H1 (cell line): ENCODE measurements at regions not wholly inside any gene's neighbourhood (a gene's known extent, or its start where the extent isn't known, plus 50 kb on each side); places are given as distances from the start of the nearest gene placed in this dataset.

Experiments used
- CTCF ChIA-PET: fragments of 300-600 bp; sonication (Branson Sonifier 250); formaldehyde crosslinking; loops from one replicate; lab custom pipeline; 2021; ENCODE audit not compliant: partially characterized antibody; lab: Charles Lee
- POLR2A ChIA-PET: fragments of 300-600 bp; sonication (Branson Sonifier 250); formaldehyde crosslinking; loops from one replicate; lab custom pipeline; 2021; ENCODE audit warnings: inconsistent platforms; ENCODE audit not compliant: partially characterized antibody; lab: Charles Lee
- DNase-seq, 2 experiments: peaks; one replicate each; pipeline versions ENCODE4 v3.0.0 to v3.0.0-alpha.2; 2010 to 2022; ENCODE audit warnings: low spot score in 2 of 2, low read depth in 1 of 2, mixed read lengths in 1 of 2
- FAIRE-seq: peaks from 2 replicates; lab custom pipeline; 2011; peaks lifted over from hg19 to GRCh38; lab: Jason Lieb, UNC
- H2AFZ ChIP-seq: 2 replicates; pipeline ENCODE4 v1.8.1; 2012; ENCODE audit warnings: low read length, inconsistent platforms
- H2AK5ac ChIP-seq: 2 replicates; pipeline ENCODE4 v1.6.1; 2013; ENCODE audit warnings: low read depth, low read length
- H2BK120ac ChIP-seq: replicated peaks from 2 replicates; pipeline ENCODE3; 2013; ENCODE audit warnings: low read depth, low read length, inconsistent platforms
- H2BK12ac ChIP-seq: 2 replicates; pipeline ENCODE4 v1.6.1; 2013; ENCODE audit warnings: low read depth, low read length
- H2BK15ac ChIP-seq: 2 replicates; pipeline ENCODE4 v1.6.1; 2013; ENCODE audit warnings: low read length
- H2BK20ac ChIP-seq: 2 replicates; pipeline ENCODE4 v1.6.1; 2013; ENCODE audit warnings: low read length
- H2BK5ac ChIP-seq: 2 replicates; pipeline ENCODE4 v1.6.1; 2013; ENCODE audit warnings: low read depth, low read length
- H3K14ac ChIP-seq: 2 replicates; pipeline ENCODE4 v1.6.1; 2013; ENCODE audit warnings: inconsistent platforms; ENCODE audit not compliant: insufficient read length
- H3K18ac ChIP-seq: 2 replicates; pipeline ENCODE4 v1.6.1; 2013; ENCODE audit warnings: low read length; ENCODE audit errors: extremely low read depth
- H3K23ac ChIP-seq: 2 replicates; pipeline ENCODE4 v1.6.1; 2013; ENCODE audit warnings: inconsistent platforms; ENCODE audit not compliant: insufficient read length
- H3K23me2 ChIP-seq: 2 replicates; pipeline ENCODE4 v1.6.1; 2013; ENCODE audit warnings: low read depth, low read length
- H3K27ac ChIP-seq: 2 replicates; pipeline ENCODE4 v1.6.1; 2011; ENCODE audit warnings: low read depth, low read length, inconsistent platforms
- H3K27me3 ChIP-seq, 4 experiments: replicated peaks in 1 of 4; 1 replicate in 1 of 4; 2 replicates in 3 of 4; pipeline versions ENCODE4 v1.6.1 to v1.8.1; 2011 to 2013; ENCODE audit warnings: low read length in 3 of 4, mild to moderate bottlenecking in 3 of 4, inconsistent platforms in 2 of 4, mixed read lengths in 2 of 4, moderate library complexity in 1 of 4; ENCODE audit not compliant: control insufficient read depth in 3 of 4, insufficient read depth in 3 of 4; ENCODE audit errors: extremely low read depth in 1 of 4
- H3K36me3 ChIP-seq, 4 experiments: 2 replicates each; pipeline versions ENCODE4 v1.6.1 to v1.8.1; 2011 to 2013; ENCODE audit warnings: mild to moderate bottlenecking in 4 of 4, low read length in 3 of 4, moderate library complexity in 2 of 4, control low read depth in 1 of 4, inconsistent platforms in 1 of 4; ENCODE audit not compliant: insufficient read depth in 4 of 4, control insufficient read depth in 2 of 4
- H3K4ac ChIP-seq: replicated peaks from 2 replicates; pipeline ENCODE3; 2013; ENCODE audit warnings: low read length, low read depth, mixed read lengths, inconsistent platforms; ENCODE audit not compliant: insufficient read length
- H3K4me1 ChIP-seq, 4 experiments: replicated peaks in 1 of 4; 1 replicate in 1 of 4; 2 replicates in 3 of 4; pipeline versions ENCODE4 v1.6.1 to v1.8.1; 2011 to 2013; ENCODE audit warnings: low read length in 3 of 4, inconsistent platforms in 2 of 4, mixed read lengths in 1 of 4; ENCODE audit not compliant: insufficient read depth in 4 of 4, control insufficient read depth in 3 of 4
- H3K4me2 ChIP-seq, 2 experiments: 2 replicates each; pipeline versions ENCODE4 v1.6.1 to v1.8.1; 2011 to 2013; ENCODE audit warnings: low read depth in 2 of 2, low read length in 2 of 2, control low read depth in 1 of 2, inconsistent platforms in 1 of 2, mild to moderate bottlenecking in 1 of 2; ENCODE audit not compliant: insufficient read depth in 1 of 2
- H3K4me3 ChIP-seq, 4 experiments: fragments of 200-600, 300-600 bp in 1 of 4; sonication (generic), shearing (Covaris generic), sonication (Bioruptor Twin) in 1 of 4; 2 replicates each; pipeline versions ENCODE4 v1.5.1 to v1.8.1; 2011 to 2016; ENCODE audit warnings: low read length in 4 of 4, low read depth in 3 of 4, control low read depth in 2 of 4, inconsistent platforms in 2 of 4, mild to moderate bottlenecking in 2 of 4, mixed read lengths in 1 of 4, moderate library complexity in 1 of 4; ENCODE audit not compliant: insufficient read depth in 2 of 4; ENCODE audit errors: extremely low read depth in 1 of 4
- H3K56ac ChIP-seq: replicated peaks from 2 replicates; pipeline ENCODE3; 2013; ENCODE audit warnings: low read depth, mild to moderate bottlenecking, mixed read lengths, low read length, inconsistent platforms; ENCODE audit not compliant: insufficient read length
- H3K79me1 ChIP-seq: 2 replicates; pipeline ENCODE4 v1.6.1; 2013; ENCODE audit warnings: low read depth, low read length, control low read depth
- H3K79me2 ChIP-seq, 2 experiments: 2 replicates each; pipeline versions ENCODE4 v1.6.1 to v1.8.1; 2012 to 2013; ENCODE audit warnings: low read length in 2 of 2, mild to moderate bottlenecking in 2 of 2, inconsistent platforms in 1 of 2; ENCODE audit not compliant: insufficient read depth in 2 of 2, control insufficient read depth in 1 of 2
- H3K9ac ChIP-seq, 4 experiments: replicated peaks in 1 of 4; 1 replicate in 1 of 4; 2 replicates in 3 of 4; pipeline versions ENCODE4 v1.6.1 to v1.8.1; 2011 to 2013; ENCODE audit warnings: low read depth in 3 of 4, low read length in 3 of 4, control low read depth in 2 of 4, mild to moderate bottlenecking in 2 of 4, moderate library complexity in 2 of 4, inconsistent platforms in 1 of 4; ENCODE audit errors: extremely low read depth in 1 of 4
- H3K9me3 ChIP-seq, 2 experiments: 2 replicates each; pipeline versions ENCODE4 v1.6.1 to v1.8.1; 2012 to 2013; ENCODE audit warnings: mild to moderate bottlenecking in 2 of 2, moderate library complexity in 2 of 2, control low read depth in 1 of 2, inconsistent platforms in 1 of 2, low read depth in 1 of 2, low read length in 1 of 2, mixed read lengths in 1 of 2; ENCODE audit not compliant: insufficient read depth in 2 of 2
- H4K20me1 ChIP-seq, 2 experiments: replicated peaks in 1 of 2; 2 replicates each; pipeline versions ENCODE3 to v1.8.1; 2011 to 2013; ENCODE audit warnings: inconsistent platforms in 2 of 2, low read length in 2 of 2, mild to moderate bottlenecking in 1 of 2; ENCODE audit not compliant: insufficient read depth in 2 of 2, control insufficient read depth in 1 of 2
- H4K5ac ChIP-seq: 2 replicates; pipeline ENCODE4 v1.6.1; 2013; ENCODE audit warnings: low read length, low read depth, mixed read lengths, inconsistent platforms; ENCODE audit not compliant: insufficient read length
- H4K8ac ChIP-seq: 2 replicates; pipeline ENCODE4 v1.8.0; 2013; ENCODE audit warnings: mild to moderate bottlenecking, moderate library complexity, low read length, inconsistent platforms; ENCODE audit not compliant: insufficient read depth; ENCODE audit errors: extremely low read depth
- H4K91ac ChIP-seq: replicated peaks from 2 replicates; pipeline ENCODE3; 2013; ENCODE audit warnings: low read length, mixed read lengths, inconsistent platforms; ENCODE audit not compliant: insufficient read length
- CEBPB ChIP-seq: IDR thresholded peaks from 2 replicates; pipeline ENCODE4 v1.6.1; 2012; ENCODE audit warnings: low read depth, low read length
- EGR1 ChIP-seq: IDR thresholded peaks from 2 replicates; pipeline ENCODE4 v1.6.1; 2011; ENCODE audit warnings: low read depth, low read length, borderline replicate concordance
- EZH2 ChIP-seq: fragments of 200-600 bp; sonication (generic); IDR thresholded peaks from 2 replicates; pipeline ENCODE4 v1.7.1; 2012; ENCODE audit warnings: low read depth, mild to moderate bottlenecking, moderate library complexity, low read length, inconsistent platforms; ENCODE audit not compliant: severe bottlenecking
- HDAC2 ChIP-seq, 2 experiments: fragments of 300-600 bp in 1 of 2; sonication (generic) in 1 of 2; IDR thresholded peaks; 2 replicates each; pipeline ENCODE4 v1.6.1; 2011 to 2012; ENCODE audit warnings: low read depth in 2 of 2, low read length in 2 of 2, mild to moderate bottlenecking in 2 of 2, moderate library complexity in 2 of 2, borderline replicate concordance in 1 of 2, inconsistent platforms in 1 of 2
- JUN ChIP-seq: IDR thresholded peaks from 2 replicates; pipeline ENCODE4 v1.6.1; 2011; ENCODE audit warnings: low read depth, mild to moderate bottlenecking, improper control_type of control experiment, low read length
- JUND ChIP-seq: IDR thresholded peaks from 2 replicates; pipeline ENCODE4 v1.6.1; 2011; ENCODE audit warnings: mild to moderate bottlenecking, improper control_type of control experiment, low read length
- KDM1A ChIP-seq: fragments of 200-600, 300-600 bp; sonication (generic); IDR thresholded peaks from 2 replicates; pipeline ENCODE4 v1.7.1; 2016; ENCODE audit warnings: mild to moderate bottlenecking, low read length, borderline replicate concordance
- WGBS, 2 experiments: shearing (Covaris generic) in 1 of 2; methylation state at CpG; one replicate each; pipeline versions ENCODE4 v1.1.6 to v1.1.7; 2013 to 2015; ENCODE audit warnings: low lambda C conversion rate in 2 of 2, mixed read lengths in 2 of 2, inconsistent platforms in 1 of 2, low coverage in 1 of 2, missing lambda C conversion rate in 1 of 2; ENCODE audit not compliant: insufficient replicate concordance in 2 of 2, insufficient coverage in 1 of 2, insufficient read length in 1 of 2; ENCODE audit errors: extremely low coverage in 1 of 2, missing lambda C conversion rate in 1 of 2; 5-methylcytosine and 5-hydroxymethylcytosine counted together

DNA sequence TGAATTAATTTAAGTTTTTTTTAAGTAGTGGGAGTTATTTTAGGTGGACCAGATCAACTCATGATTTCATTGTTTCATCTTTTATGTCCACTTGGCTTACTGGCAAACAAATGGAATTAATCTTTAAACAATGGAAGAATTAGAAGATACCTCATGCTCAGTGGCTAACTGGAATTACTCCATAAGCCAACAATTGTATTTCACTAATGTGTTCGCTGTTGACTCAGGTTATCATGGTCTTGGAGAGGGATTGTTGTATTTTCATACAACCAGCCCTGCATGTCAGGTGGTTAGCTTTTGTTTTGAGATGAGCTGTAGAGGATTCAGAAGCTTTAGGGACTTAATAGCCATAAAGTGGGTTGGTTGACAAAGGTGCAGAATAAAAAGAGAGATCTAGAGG, 57.2 kb upstream of the HMCN1 start:
- CTCF ChIA-PET = interaction anchor here (0.6 to 1.8 kb wide), 3 partner anchors 20 to 242 kb away, joined by 3 to 6 read pairs (median 4); no protein-coding TSS in a partner anchor
- H3K27ac ChIP-seq = no peak overlapping the region
- FAIRE-seq = no peak

More for the DNA sequence above, 57.2 kb upstream of the HMCN1 start:
- H3K79me2 ChIP-seq = no peaks in the 10 kb centered on the region
- POLR2A ChIA-PET = no interaction called here
- H3K18ac ChIP-seq = no peak overlapping the region
- no peaks in the 10 kb centered on the region for H3K23me2 ChIP-seq
- H3K9me3 ChIP-seq = no peaks in the 10 kb centered on the region
- no peak overlapping the region for H2BK15ac ChIP-seq
- no peaks in the 10 kb centered on the region for H3K79me1 ChIP-seq
- H4K20me1 ChIP-seq = no peaks in the 10 kb centered on the region
- H4K8ac ChIP-seq = no peak overlapping the region
- no peak for DNase-seq
- H2BK5ac ChIP-seq = no peak overlapping the region
- no peak overlapping the region for H2AFZ ChIP-seq
- H3K27me3 ChIP-seq = no peaks in the 10 kb centered on the region
- H3K23ac ChIP-seq = no peak overlapping the region
- H3K4me2 ChIP-seq = no peak overlapping the region
- TF ChIP-seq EGR1 (no peak), HDAC2 (IDR thresholded peaks at IDR 0.05; ENCODE audit: borderline replicate concordance in 1 of 2, low read depth in 2 of 2, low read length in 2 of 2) (no peak), CEBPB (no peak), JUN (no peak), JUND (no peak), KDM1A (no peak), EZH2 (no peak)
- TF ChIP-seq, all 59 proteins: peak for 0
- H2BK120ac ChIP-seq = no peak overlapping the region
- H4K91ac ChIP-seq = no peak overlapping the region
- no peak overlapping the region for H4K5ac ChIP-seq
- no peak overlapping the region for H3K4me3 ChIP-seq
- no peak overlapping the region for H3K14ac ChIP-seq
- no peak overlapping the region for H3K56ac ChIP-seq
- H3K9ac ChIP-seq = no peak overlapping the region
- no peak overlapping the region for H3K4ac ChIP-seq
- no peaks in the 10 kb centered on the region for H3K36me3 ChIP-seq
- 100% methylated on average over 1 of the region's 1 CpG; no CpG with 5 or more reads in 1 of the 2 experiments for WGBS, 2 experiments
- no peak overlapping the region for H2BK20ac ChIP-seq
- no peak overlapping the region for H2BK12ac ChIP-seq
- no peak overlapping the region for H2AK5ac ChIP-seq
- H3K4me1 ChIP-seq = no peaks in the 10 kb centered on the region; a peak in 2 of 7 replicates
